ENCODE measurements at regions not wholly inside any gene's neighbourhood (a gene's known extent, or its start where the extent isn't known, plus 50 kb on each side); places are given as distances from the start of the nearest gene placed in this dataset.

DNA sequence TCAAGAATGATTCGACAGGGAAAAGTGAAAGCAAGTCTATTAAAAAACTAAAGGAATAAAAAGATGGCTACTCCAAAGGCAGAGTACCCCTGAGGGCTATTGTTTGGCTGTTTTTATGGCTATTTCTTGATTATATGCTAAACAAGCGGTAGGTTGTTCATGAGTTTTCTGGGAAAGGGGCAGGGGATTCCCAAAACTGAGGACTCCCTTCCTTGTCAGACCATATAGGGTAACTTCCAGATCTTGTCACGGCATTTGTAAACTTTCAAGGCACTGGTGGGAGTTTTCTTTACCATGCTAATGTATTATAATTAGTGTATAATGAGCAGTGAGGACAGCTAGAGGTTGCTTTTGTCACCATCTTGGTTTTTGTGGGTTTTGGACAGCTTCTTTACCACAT, 474.9 kb upstream of the MC4R start:
- no peak for DNase-seq
- Histone ChIP-seq H3K27me3 (ENCODE audit: control insufficient read depth in 2 of 2, insufficient read depth in 2 of 2, low read length in 2 of 2) (no peaks in the 10 kb centered on the region), H3K4me1 (ENCODE audit: control insufficient read depth in 1 of 2, insufficient read depth in 2 of 2, low read length in 2 of 2) (no peaks in the 10 kb centered on the region), H3K79me2 (ENCODE audit: insufficient read depth, low read length) (no peaks in the 10 kb centered on the region), H3K4me3 (replicated peaks in 1 of 3; ENCODE audit: low read depth in 2 of 3, low read length in 3 of 3) (no peak overlapping the region), H2AFZ (ENCODE audit: insufficient read depth, low read depth, low read length, poor library complexity, severe bottlenecking) (no peak overlapping the region), H3K4me2 (replicated peaks; ENCODE audit: extremely low read depth, low read length, poor library complexity, severe bottlenecking) (no peak overlapping the region), H3K36me3 (replicated peaks in 1 of 2; ENCODE audit: control insufficient read depth in 1 of 2, insufficient read depth in 2 of 2, low read length in 2 of 2) (no peaks in the 10 kb centered on the region), H3K27ac (ENCODE audit: low read depth in 1 of 2, low read length in 2 of 2) (no peak overlapping the region), H3K9me3 (replicated peaks in 1 of 2; ENCODE audit: control insufficient read depth in 1 of 2, insufficient read depth in 1 of 2, low read length in 2 of 2) (peaks cover 0 to 4% of the 10 kb centered on the region in 2 donors), H3K9ac (ENCODE audit: insufficient read depth, low read length, poor library complexity, severe bottlenecking) (no peak overlapping the region), H4K20me1 (ENCODE audit: insufficient read depth, low read length) (no peaks in the 10 kb centered on the region)
- Mint-ChIP-seq H3K27me3 (ENCODE audit: low read depth in 3 of 3) (peaks cover 0 to 4% (median 0%) of the 10 kb centered on the region in 3 donors), H3K27ac (no peak overlapping the region), H3K9me3 (peaks cover 2 to 8% (median 7%) of the 10 kb centered on the region in 7 donors), H3K4me3 (no peak overlapping the region), H3K4me1 (no peaks in the 10 kb centered on the region), H3K36me3 (no peaks in the 10 kb centered on the region)
- no CpG with 5 or more reads among the region's 3 CpGs for WGBS (ENCODE audit: insufficient coverage)
- TF ChIP-seq, protein P1, sequence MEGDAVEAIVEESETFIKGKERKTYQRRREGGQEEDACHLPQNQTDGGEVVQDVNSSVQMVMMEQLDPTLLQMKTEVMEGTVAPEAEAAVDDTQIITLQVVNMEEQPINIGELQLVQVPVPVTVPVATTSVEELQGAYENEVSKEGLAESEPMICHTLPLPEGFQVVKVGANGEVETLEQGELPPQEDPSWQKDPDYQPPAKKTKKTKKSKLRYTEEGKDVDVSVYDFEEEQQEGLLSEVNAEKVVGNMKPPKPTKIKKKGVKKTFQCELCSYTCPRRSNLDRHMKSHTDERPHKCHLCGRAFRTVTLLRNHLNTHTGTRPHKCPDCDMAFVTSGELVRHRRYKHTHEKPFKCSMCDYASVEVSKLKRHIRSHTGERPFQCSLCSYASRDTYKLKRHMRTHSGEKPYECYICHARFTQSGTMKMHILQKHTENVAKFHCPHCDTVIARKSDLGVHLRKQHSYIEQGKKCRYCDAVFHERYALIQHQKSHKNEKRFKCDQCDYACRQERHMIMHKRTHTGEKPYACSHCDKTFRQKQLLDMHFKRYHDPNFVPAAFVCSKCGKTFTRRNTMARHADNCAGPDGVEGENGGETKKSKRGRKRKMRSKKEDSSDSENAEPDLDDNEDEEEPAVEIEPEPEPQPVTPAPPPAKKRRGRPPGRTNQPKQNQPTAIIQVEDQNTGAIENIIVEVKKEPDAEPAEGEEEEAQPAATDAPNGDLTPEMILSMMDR (IDR thresholded peaks at IDR 0.05), result no peak
- intact Hi-C loops (cut with micrococcal nuclease), result no loop called here

DNA sequence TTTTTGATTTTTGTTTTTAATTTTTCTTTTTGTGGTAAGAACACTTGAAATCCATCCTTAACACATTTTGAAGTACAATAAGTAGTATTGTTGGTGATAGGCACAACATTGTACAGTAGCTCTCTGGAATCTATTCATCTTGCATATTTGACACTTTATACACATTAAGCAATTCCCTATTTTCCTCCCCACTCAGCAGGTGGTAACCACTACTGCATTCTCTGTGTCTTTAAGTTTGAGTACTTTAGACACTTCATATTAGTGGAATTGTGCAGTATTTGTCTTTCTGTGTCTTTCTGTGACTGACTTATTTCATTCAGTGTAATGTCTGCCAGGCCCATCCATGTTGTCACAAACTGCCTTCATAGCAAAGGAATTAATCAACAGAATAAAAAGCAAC, 471.7 kb upstream of the CDH20 start:
- H3K27me3 Mint-ChIP-seq (ENCODE audit: low read depth in 3 of 3), result no peaks in the 10 kb centered on the region
- H3K4me1 Mint-ChIP-seq, result no peaks in the 10 kb centered on the region
- no peaks in the 10 kb centered on the region for H4K20me1 ChIP-seq (ENCODE audit: insufficient read depth, low read length)

More for the DNA sequence above, 471.7 kb upstream of the CDH20 start:
- no peaks in the 10 kb centered on the region for H3K9me3 ChIP-seq (replicated peaks in 1 of 2; ENCODE audit: control insufficient read depth in 1 of 2, insufficient read depth in 1 of 2, low read length in 2 of 2)
- Mint-ChIP-seq H3K9me3 (peaks cover 0 to 5% (median 0%) of the 10 kb centered on the region in 7 donors), H3K27ac (no peak overlapping the region), H3K4me3 (no peak overlapping the region), H3K36me3 (no peaks in the 10 kb centered on the region)
- H3K4me3 ChIP-seq (replicated peaks in 1 of 3; ENCODE audit: low read depth in 2 of 3, low read length in 3 of 3), result no peak overlapping the region
- intact Hi-C loops (cut with micrococcal nuclease), result no loop called here
- H3K4me2 ChIP-seq (replicated peaks; ENCODE audit: extremely low read depth, low read length, poor library complexity, severe bottlenecking), result no peak overlapping the region
- DNase-seq, result no peak
- H3K27ac ChIP-seq (ENCODE audit: low read depth in 1 of 2, low read length in 2 of 2), result no peak overlapping the region
- TF ChIP-seq, protein P1 (IDR thresholded peaks at IDR 0.05), result no peak
- H2AFZ ChIP-seq (ENCODE audit: insufficient read depth, low read depth, low read length, poor library complexity, severe bottlenecking), result no peak overlapping the region
- H3K79me2 ChIP-seq (ENCODE audit: insufficient read depth, low read length), result no peaks in the 10 kb centered on the region
- no peak overlapping the region for H3K9ac ChIP-seq (ENCODE audit: insufficient read depth, low read length, poor library complexity, severe bottlenecking)
- H3K4me1 ChIP-seq (ENCODE audit: control insufficient read depth in 1 of 2, insufficient read depth in 2 of 2, low read length in 2 of 2), result no peaks in the 10 kb centered on the region
- H3K36me3 ChIP-seq (replicated peaks in 1 of 2; ENCODE audit: control insufficient read depth in 1 of 2, insufficient read depth in 2 of 2, low read length in 2 of 2), result no peaks in the 10 kb centered on the region
- H3K27me3 ChIP-seq (ENCODE audit: control insufficient read depth in 2 of 2, insufficient read depth in 2 of 2, low read length in 2 of 2), result no peaks in the 10 kb centered on the region
